ENCODE measurements at regions not wholly inside any gene's neighbourhood (a gene's known extent, or its start where the extent isn't known, plus 50 kb on each side); places are given as distances from the start of the nearest gene placed in this dataset.

DNA sequence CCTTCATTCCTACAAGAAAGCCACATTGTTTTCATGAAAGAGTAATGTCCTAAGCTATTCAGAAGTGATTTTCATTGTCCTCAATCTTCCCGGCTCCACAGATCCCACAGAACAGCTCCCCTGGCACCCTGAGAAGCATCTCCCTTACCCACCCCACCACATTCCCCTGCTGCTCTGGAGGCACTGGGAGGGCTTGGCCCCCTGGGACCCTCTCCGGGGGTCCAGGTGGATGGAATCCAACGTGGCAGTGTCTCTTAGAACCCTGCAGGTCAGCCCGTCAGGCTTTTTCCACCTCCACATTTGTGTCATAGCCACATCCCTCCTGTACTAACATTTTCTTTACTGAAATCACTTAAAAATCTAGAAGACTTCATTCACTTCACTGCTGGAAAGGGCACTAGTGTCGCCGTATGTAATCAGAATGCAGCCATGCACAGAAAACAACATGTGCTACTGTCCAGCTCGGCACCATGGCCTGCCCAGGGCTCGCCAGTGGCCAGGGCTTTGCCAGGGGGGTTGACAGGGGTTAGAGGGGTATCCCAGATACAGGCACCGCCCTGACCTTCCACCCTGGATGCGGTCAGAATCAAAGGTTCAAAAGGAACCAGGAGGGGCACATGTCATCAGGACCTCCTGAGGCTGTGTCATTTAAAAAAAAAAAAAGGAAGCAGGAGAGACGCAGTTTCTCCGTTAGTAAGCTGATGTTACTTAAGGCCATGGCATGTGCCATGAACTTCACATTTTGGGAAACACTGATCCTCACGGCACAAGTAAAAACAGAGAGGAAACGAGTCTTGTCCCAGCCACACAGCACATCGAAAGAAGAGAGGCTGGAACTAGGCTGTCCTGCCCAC, 106.3 kb downstream of the LSM3 start:
- CTCF ChIA-PET = interaction anchor here (1.2 kb wide), 1 partner anchor 14 kb away, joined by 4 read pairs; no protein-coding TSS in a partner anchor
- TF ChIP-seq, protein P1, sequence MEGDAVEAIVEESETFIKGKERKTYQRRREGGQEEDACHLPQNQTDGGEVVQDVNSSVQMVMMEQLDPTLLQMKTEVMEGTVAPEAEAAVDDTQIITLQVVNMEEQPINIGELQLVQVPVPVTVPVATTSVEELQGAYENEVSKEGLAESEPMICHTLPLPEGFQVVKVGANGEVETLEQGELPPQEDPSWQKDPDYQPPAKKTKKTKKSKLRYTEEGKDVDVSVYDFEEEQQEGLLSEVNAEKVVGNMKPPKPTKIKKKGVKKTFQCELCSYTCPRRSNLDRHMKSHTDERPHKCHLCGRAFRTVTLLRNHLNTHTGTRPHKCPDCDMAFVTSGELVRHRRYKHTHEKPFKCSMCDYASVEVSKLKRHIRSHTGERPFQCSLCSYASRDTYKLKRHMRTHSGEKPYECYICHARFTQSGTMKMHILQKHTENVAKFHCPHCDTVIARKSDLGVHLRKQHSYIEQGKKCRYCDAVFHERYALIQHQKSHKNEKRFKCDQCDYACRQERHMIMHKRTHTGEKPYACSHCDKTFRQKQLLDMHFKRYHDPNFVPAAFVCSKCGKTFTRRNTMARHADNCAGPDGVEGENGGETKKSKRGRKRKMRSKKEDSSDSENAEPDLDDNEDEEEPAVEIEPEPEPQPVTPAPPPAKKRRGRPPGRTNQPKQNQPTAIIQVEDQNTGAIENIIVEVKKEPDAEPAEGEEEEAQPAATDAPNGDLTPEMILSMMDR (IDR thresholded peaks at IDR 0.05; ENCODE audit: insufficient read depth, low read depth, low read length) = no peak
- H3K4me3 ChIP-seq (ENCODE audit: low read depth, low read length) = no peak overlapping the region
- no peaks in the 10 kb centered on the region for H3K27me3 ChIP-seq (ENCODE audit: control insufficient read depth, insufficient read depth, low read length)
- no peak for DNase-seq (ENCODE audit: low read depth)
- POLR2A ChIA-PET = no interaction called here
- H3K36me3 ChIP-seq (ENCODE audit: control insufficient read depth, insufficient read depth, low read length) = no peaks in the 10 kb centered on the region

DNA sequence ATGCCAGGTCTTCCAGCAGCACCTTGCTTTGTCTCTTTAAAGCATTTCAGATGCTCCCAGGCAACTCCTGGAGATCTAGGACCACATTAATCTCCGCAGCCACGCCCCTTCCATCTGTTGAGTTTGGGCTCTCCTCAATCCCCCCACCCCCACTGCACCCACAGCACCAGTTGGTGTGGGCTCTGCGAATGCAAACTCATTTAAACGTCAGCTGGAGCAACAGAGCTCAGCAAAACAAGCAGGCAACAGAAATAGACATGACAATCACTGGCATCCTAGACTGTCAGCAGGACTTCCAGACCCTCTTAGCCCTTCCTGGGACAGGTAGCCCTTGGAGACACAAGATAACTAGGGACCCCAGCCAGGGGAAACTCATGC, 106.9 kb downstream of the LSM3 start:
- H3K27me3 ChIP-seq (ENCODE audit: control insufficient read depth, insufficient read depth, low read length) = no peaks in the 10 kb centered on the region
- H3K4me3 ChIP-seq (ENCODE audit: low read depth, low read length) = no peak overlapping the region
- TF ChIP-seq, protein P1 (IDR thresholded peaks at IDR 0.05; ENCODE audit: insufficient read depth, low read depth, low read length) = no peak
- POLR2A ChIA-PET = no interaction called here
- CTCF ChIA-PET = interaction anchor here (1.2 kb wide), 1 partner anchor 14 kb away, joined by 4 read pairs; no protein-coding TSS in a partner anchor
- DNase-seq (ENCODE audit: low read depth) = no peak
- H3K36me3 ChIP-seq (ENCODE audit: control insufficient read depth, insufficient read depth, low read length) = no peaks in the 10 kb centered on the region

- POLR2A ChIA-PET = no interaction called here
- no peaks in the 10 kb centered on the region for H3K27me3 ChIP-seq (ENCODE audit: control insufficient read depth, insufficient read depth, low read length)
- TF ChIP-seq, protein P1 (IDR thresholded peaks at IDR 0.05; ENCODE audit: insufficient read depth, low read depth, low read length) = no peak
- CTCF ChIA-PET = interaction anchor here (1.2 kb wide), 1 partner anchor 28 kb away, joined by 3 read pairs; no protein-coding TSS in a partner anchor
- no peaks in the 10 kb centered on the region for H3K36me3 ChIP-seq (ENCODE audit: control insufficient read depth, insufficient read depth, low read length)
- no peak overlapping the region for H3K4me3 ChIP-seq (ENCODE audit: low read depth, low read length)
- no peak for DNase-seq (ENCODE audit: low read depth)
These were observed 108.4 kb downstream of the LSM3 start for GRCh38 chr3:14286887-14287500.

DNA sequence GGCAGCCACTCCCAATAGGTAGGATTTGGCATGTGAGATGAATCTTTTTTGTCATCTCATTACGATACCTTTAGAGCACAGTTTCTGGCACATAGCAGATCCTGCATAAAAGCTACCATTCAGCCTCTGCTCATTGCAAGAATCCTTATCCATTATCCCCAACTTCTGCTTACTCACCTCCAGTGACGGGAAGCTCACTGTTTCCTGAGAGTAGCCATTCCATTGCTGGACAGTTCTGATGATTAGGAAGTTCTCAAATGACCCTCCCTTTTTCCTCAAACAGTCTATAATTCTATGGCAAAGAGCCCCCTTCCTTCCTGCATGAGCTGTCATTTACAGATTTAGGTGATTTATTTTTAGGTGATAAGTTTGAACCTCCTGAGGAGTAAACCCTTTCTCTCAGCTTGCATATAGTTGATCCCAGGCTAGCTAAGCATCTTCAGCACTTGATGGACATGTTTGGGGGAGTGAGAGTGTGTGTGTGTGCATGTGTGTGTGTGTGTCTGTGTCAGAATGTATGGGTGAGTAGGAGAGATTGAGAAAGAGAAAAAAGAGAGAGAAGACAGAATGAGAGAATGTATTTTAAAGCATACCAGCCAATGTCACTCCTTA, 109.7 kb downstream of the LSM3 start:
- no peaks in the 10 kb centered on the region for H3K36me3 ChIP-seq (ENCODE audit: control insufficient read depth, insufficient read depth, low read length)
- no peak for DNase-seq (ENCODE audit: low read depth)
- H3K4me3 ChIP-seq (ENCODE audit: low read depth, low read length) = no peak overlapping the region
- TF ChIP-seq, protein P1 (IDR thresholded peaks at IDR 0.05; ENCODE audit: insufficient read depth, low read depth, low read length) = no peak
- no peaks in the 10 kb centered on the region for H3K27me3 ChIP-seq (ENCODE audit: control insufficient read depth, insufficient read depth, low read length)
- ChIA-PET POLR2A (interaction anchor here (0.6 kb wide), 1 partner anchor 84 kb away, joined by 3 read pairs; no protein-coding TSS in a partner anchor), CTCF (interaction anchor here (0.6 to 1.3 kb wide), 6 partner anchors 12 to 162 kb away, joined by 3 to 5 read pairs (median 4); no protein-coding TSS in a partner anchor)

Measured in BJ (cell line).